ENCODE measurements at regions not wholly inside any gene's neighbourhood (a gene's known extent, or its start where the extent isn't known, plus 50 kb on each side); places are given as distances from the start of the nearest gene placed in this dataset.

GRCh38 chr3:187445356-187445755 is 77.2 kb downstream of the RTP4 start:
- TF ChIP-seq CTCF (IDR thresholded peaks at IDR 0.05) = no peak
- intact Hi-C loops (cut with micrococcal nuclease) = no loop called here
- ATAC-seq (ENCODE audit: low read depth) (no peak), DNase-seq (no peak)
- no peak overlapping the region for H3K27ac Mint-ChIP-seq
- ChIA-PET CTCF (no interaction called here), POLR2A (no interaction called here)
- no peaks in the 10 kb centered on the region for H3K4me1 Mint-ChIP-seq
- H3K9me3 Mint-ChIP-seq = no peaks in the 10 kb centered on the region
- H3K27me3 Mint-ChIP-seq = peaks cover 5% of the 10 kb centered on the region
- H3K4me3 Mint-ChIP-seq = no peak overlapping the region
- H3K36me3 Mint-ChIP-seq (ENCODE audit: low read depth) = no peaks in the 10 kb centered on the region

- Mint-ChIP-seq H3K4me3 (no peak overlapping the region), H3K27ac (no peak overlapping the region), H3K27me3 (peaks cover 13% of the 10 kb centered on the region), H3K9me3 (no peaks in the 10 kb centered on the region), H3K36me3 (ENCODE audit: low read depth) (no peaks in the 10 kb centered on the region), H3K4me1 (no peaks in the 10 kb centered on the region)
- intact Hi-C loops (cut with micrococcal nuclease) = no loop called here
- ATAC-seq (ENCODE audit: low read depth) (no peak), DNase-seq (no peak)
- no peak for TF ChIP-seq CTCF (IDR thresholded peaks at IDR 0.05)
- ChIA-PET CTCF (no interaction called here), POLR2A (no interaction called here)
Measured at GRCh38 chr3:187434524-187434923, 66.3 kb downstream of the RTP4 start.

- TF ChIP-seq CTCF (IDR thresholded peaks at IDR 0.05) = no peak
- ATAC-seq (ENCODE audit: low read depth) (no peak), DNase-seq (no peak)
- H3K27me3 Mint-ChIP-seq = peaks cover 21% of the 10 kb centered on the region
- H3K4me1 Mint-ChIP-seq = no peaks in the 10 kb centered on the region
- no peaks in the 10 kb centered on the region for H3K36me3 Mint-ChIP-seq (ENCODE audit: low read depth)
- H3K27ac Mint-ChIP-seq = no peak overlapping the region
- H3K9me3 Mint-ChIP-seq = no peaks in the 10 kb centered on the region
- ChIA-PET CTCF (no interaction called here), POLR2A (no interaction called here)
- intact Hi-C loops (cut with micrococcal nuclease) = no loop called here
- H3K4me3 Mint-ChIP-seq = no peak overlapping the region
Measured at GRCh38 chr3:187430576-187430975, 62.4 kb downstream of the RTP4 start.

Data from activated B cell treated with CpG ODN at 0.5 μM for 24 hours (primary cell).